ENCODE measurements at regions not wholly inside any gene's neighbourhood (a gene's known extent, or its start where the extent isn't known, plus 50 kb on each side); places are given as distances from the start of the nearest gene placed in this dataset.

DNA sequence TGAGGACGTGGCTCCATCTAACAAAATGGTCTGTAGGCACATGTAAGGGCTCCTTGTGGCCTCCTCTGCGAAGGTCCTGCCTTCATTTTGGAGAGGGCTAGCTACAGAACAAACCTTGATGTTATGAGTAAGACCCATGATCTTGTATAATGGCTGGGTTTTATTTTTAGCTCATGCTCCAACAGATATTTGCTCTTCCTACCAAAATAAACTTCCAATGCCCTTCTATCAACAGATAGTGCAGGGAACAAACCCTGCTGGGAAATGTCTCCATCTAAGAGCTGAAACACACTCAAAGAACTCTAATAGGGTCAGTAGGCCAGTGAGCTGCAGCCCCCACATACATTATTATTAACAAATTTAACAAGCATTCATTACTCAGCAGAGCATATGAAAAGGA, 189.5 kb downstream of the LURAP1L start:
- H3K27ac Mint-ChIP-seq = no peak overlapping the region
- Histone ChIP-seq H3K27ac (no peak overlapping the region), H3K9ac (no peak overlapping the region), H3F3A (ENCODE audit: low read depth) (no peaks in the 10 kb centered on the region), H3K4me3 (no peak overlapping the region), H3K27me3 (no peaks in the 10 kb centered on the region), H3K4me2 (no peak overlapping the region), H3K36me3 (no peaks in the 10 kb centered on the region), H3K9me3 (ENCODE audit: low read depth) (no peaks in the 10 kb centered on the region), H2AFZ (replicated peaks) (no peak overlapping the region), H3K79me2 (ENCODE audit: low read depth) (no peaks in the 10 kb centered on the region), H4K20me1 (ENCODE audit: low read depth) (no peaks in the 10 kb centered on the region), H3K4me1 (no peaks in the 10 kb centered on the region)
- no peak overlapping the region for H3K4me3 Mint-ChIP-seq
- H3K9me3 Mint-ChIP-seq = no peaks in the 10 kb centered on the region
- H3K27me3 Mint-ChIP-seq (ENCODE audit: insufficient read depth, low read depth) = no peaks in the 10 kb centered on the region
- H3K4me1 Mint-ChIP-seq = no peaks in the 10 kb centered on the region
- no peak for DNase-seq (ENCODE audit: low spot score)
- no peaks in the 10 kb centered on the region for H3K36me3 Mint-ChIP-seq
- no peak for TF ChIP-seq EZH2 (IDR thresholded peaks at IDR 0.05)
- TF ChIP-seq, protein P1, sequence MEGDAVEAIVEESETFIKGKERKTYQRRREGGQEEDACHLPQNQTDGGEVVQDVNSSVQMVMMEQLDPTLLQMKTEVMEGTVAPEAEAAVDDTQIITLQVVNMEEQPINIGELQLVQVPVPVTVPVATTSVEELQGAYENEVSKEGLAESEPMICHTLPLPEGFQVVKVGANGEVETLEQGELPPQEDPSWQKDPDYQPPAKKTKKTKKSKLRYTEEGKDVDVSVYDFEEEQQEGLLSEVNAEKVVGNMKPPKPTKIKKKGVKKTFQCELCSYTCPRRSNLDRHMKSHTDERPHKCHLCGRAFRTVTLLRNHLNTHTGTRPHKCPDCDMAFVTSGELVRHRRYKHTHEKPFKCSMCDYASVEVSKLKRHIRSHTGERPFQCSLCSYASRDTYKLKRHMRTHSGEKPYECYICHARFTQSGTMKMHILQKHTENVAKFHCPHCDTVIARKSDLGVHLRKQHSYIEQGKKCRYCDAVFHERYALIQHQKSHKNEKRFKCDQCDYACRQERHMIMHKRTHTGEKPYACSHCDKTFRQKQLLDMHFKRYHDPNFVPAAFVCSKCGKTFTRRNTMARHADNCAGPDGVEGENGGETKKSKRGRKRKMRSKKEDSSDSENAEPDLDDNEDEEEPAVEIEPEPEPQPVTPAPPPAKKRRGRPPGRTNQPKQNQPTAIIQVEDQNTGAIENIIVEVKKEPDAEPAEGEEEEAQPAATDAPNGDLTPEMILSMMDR (IDR thresholded peaks at IDR 0.05) = no peak
- TF ChIP-seq EZH2phosphoT487 (IDR thresholded peaks at IDR 0.05) = no peak

DNA sequence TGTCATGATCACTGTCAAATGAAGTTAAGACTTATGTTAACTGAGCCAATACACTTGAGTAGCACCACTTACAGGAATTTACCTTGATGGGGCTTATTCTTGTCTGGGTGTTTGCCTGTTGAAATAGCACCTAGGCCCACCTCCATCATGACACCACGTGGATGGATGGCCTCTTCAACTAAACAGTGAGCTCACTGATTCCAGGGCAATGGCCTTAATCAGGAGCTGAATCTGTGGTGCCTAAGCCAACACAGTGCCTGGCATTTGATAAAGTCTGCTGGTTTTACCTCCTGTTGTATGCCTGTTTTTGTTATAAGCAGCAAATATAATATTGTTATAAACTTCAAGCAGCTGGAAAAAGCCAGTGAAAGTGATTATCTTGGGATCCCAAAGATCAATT, 190.5 kb downstream of the LURAP1L start:
- Histone ChIP-seq H3K36me3 (no peaks in the 10 kb centered on the region), H2AFZ (replicated peaks) (no peak overlapping the region), H3K27ac (no peak overlapping the region), H3K9ac (no peak overlapping the region), H3K4me3 (no peak overlapping the region), H3K79me2 (ENCODE audit: low read depth) (no peaks in the 10 kb centered on the region), H3K9me3 (ENCODE audit: low read depth) (no peaks in the 10 kb centered on the region), H3K4me2 (no peak overlapping the region), H4K20me1 (ENCODE audit: low read depth) (no peaks in the 10 kb centered on the region), H3K4me1 (no peaks in the 10 kb centered on the region), H3F3A (ENCODE audit: low read depth) (no peaks in the 10 kb centered on the region), H3K27me3 (no peaks in the 10 kb centered on the region)
- H3K36me3 Mint-ChIP-seq = no peaks in the 10 kb centered on the region
- no peak for TF ChIP-seq EZH2 (IDR thresholded peaks at IDR 0.05)
- TF ChIP-seq EZH2phosphoT487 (IDR thresholded peaks at IDR 0.05) = no peak
- TF ChIP-seq, protein P1 (IDR thresholded peaks at IDR 0.05) = no peak
- H3K4me1 Mint-ChIP-seq = no peaks in the 10 kb centered on the region
- no peak overlapping the region for H3K27ac Mint-ChIP-seq
- no peak overlapping the region for H3K4me3 Mint-ChIP-seq
- no peak for DNase-seq (ENCODE audit: low spot score)
- H3K9me3 Mint-ChIP-seq = no peaks in the 10 kb centered on the region
- no peaks in the 10 kb centered on the region for H3K27me3 Mint-ChIP-seq (ENCODE audit: insufficient read depth, low read depth)

DNA sequence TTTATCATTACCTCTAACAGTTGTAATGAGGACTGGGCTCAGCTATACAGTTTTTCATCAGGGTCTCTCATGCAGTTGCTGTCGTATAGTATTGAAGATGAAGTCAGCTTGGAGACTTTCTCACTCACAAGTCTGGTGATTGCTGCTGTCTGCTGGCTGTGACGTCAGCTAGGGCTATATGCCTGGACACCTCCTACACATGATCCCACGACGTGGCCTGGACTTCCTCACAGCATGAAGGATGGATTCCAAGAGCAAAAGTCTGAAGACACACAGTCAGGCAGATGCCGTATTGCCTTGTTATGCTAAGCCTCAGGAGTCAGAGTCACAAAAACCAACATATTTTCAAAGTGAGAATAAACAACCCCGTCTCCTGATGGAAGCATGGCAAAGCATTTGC, 193.3 kb downstream of the LURAP1L start:
- Histone ChIP-seq H3K9ac (no peak overlapping the region), H3K4me1 (no peaks in the 10 kb centered on the region), H3K4me2 (no peak overlapping the region), H2AFZ (replicated peaks) (no peak overlapping the region), H3K79me2 (ENCODE audit: low read depth) (no peaks in the 10 kb centered on the region), H3K4me3 (no peak overlapping the region), H3K9me3 (ENCODE audit: low read depth) (no peaks in the 10 kb centered on the region), H4K20me1 (ENCODE audit: low read depth) (no peaks in the 10 kb centered on the region), H3K36me3 (no peaks in the 10 kb centered on the region), H3F3A (ENCODE audit: low read depth) (no peaks in the 10 kb centered on the region), H3K27me3 (no peaks in the 10 kb centered on the region), H3K27ac (no peak overlapping the region)
- Mint-ChIP-seq H3K27ac (no peak overlapping the region), H3K9me3 (no peaks in the 10 kb centered on the region), H3K36me3 (no peaks in the 10 kb centered on the region), H3K4me3 (no peak overlapping the region), H3K27me3 (ENCODE audit: insufficient read depth, low read depth) (no peaks in the 10 kb centered on the region), H3K4me1 (peaks cover 7% of the 10 kb centered on the region)
- no peak for DNase-seq (ENCODE audit: low spot score)
- TF ChIP-seq EZH2 (IDR thresholded peaks at IDR 0.05) (no peak), EZH2phosphoT487 (IDR thresholded peaks at IDR 0.05) (no peak)
- TF ChIP-seq, protein P1 (IDR thresholded peaks at IDR 0.05) = no peak
